ENCODE measurements at regions not wholly inside any gene's neighbourhood (a gene's known extent, or its start where the extent isn't known, plus 50 kb on each side); places are given as distances from the start of the nearest gene placed in this dataset.
A peak's percentile ranks its signal among the peaks of the same experiment; 100 is the strongest.

DNA sequence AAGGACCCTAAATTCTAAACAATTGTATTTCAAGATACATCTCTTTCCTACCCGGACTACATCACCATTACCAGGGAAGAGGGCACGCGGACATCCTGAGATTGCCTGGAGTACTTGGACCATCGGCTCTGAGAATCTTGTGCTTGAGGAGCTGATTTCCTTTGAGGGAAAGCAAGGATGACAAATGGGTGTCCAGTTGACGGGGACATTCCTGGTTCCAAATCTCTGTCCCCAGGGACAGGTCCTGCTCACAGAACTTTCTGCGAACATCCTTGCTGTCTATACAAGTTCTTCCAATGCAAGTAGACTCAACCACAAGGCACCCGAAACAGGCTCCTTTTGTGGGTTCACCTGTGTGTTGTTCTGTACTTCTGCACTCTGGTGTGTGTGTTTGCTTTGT lies 289.5 kb upstream of the MYT1L start:
- DNase-seq (ENCODE audit: low spot score), result no peak
- TF ChIP-seq, protein P1, sequence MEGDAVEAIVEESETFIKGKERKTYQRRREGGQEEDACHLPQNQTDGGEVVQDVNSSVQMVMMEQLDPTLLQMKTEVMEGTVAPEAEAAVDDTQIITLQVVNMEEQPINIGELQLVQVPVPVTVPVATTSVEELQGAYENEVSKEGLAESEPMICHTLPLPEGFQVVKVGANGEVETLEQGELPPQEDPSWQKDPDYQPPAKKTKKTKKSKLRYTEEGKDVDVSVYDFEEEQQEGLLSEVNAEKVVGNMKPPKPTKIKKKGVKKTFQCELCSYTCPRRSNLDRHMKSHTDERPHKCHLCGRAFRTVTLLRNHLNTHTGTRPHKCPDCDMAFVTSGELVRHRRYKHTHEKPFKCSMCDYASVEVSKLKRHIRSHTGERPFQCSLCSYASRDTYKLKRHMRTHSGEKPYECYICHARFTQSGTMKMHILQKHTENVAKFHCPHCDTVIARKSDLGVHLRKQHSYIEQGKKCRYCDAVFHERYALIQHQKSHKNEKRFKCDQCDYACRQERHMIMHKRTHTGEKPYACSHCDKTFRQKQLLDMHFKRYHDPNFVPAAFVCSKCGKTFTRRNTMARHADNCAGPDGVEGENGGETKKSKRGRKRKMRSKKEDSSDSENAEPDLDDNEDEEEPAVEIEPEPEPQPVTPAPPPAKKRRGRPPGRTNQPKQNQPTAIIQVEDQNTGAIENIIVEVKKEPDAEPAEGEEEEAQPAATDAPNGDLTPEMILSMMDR (IDR thresholded peaks at IDR 0.05; ENCODE audit: extremely low read depth, missing control alignments), result no peak

DNA sequence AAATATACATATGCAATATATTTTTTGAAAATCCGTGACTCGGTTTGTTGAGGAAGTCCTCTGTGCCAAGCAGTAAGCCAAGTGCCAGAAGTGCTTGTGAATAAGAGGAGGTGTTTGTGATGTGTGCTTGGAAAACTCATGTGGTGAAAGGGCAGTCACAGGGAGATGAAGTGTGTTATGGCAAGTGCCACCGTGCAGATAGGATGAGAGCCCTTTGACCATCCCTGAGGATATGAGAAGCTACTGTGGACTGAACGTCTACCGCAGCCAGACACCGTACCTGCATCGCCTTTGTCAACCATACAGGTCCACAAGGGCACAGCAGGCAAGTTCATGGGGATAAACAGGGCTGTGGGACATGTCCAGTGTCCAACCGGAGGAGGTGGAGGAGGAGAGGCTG lies 288.9 kb upstream of the MYT1L start:
- DNase-seq (ENCODE audit: low spot score), result no peak
- TF ChIP-seq, protein P1 (IDR thresholded peaks at IDR 0.05; ENCODE audit: extremely low read depth, missing control alignments), result no peak

DNA sequence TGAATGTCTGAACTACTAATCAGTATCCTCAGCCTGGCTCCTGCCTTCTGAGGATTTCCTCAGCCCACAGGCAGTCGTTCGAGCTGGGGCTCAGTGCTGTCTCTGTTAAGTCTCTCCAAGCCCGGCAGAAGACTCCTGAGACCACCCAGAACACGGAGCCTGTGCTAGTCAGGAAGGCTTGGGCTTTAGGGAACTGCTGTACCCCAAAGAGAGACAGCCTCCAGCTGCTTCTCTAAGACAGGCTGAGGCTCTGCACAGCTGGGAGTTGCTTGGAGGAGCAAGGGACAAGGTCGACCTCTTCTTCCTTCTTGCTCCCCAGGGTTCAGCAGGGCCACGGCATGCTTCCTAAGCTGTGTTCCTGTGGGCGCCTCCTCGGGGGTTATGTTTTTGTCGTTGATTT lies 283.4 kb upstream of the MYT1L start:
- TF ChIP-seq, protein P1 (IDR thresholded peaks at IDR 0.05; ENCODE audit: extremely low read depth, missing control alignments), result no peak
- no peak for DNase-seq (ENCODE audit: low spot score)

DNA sequence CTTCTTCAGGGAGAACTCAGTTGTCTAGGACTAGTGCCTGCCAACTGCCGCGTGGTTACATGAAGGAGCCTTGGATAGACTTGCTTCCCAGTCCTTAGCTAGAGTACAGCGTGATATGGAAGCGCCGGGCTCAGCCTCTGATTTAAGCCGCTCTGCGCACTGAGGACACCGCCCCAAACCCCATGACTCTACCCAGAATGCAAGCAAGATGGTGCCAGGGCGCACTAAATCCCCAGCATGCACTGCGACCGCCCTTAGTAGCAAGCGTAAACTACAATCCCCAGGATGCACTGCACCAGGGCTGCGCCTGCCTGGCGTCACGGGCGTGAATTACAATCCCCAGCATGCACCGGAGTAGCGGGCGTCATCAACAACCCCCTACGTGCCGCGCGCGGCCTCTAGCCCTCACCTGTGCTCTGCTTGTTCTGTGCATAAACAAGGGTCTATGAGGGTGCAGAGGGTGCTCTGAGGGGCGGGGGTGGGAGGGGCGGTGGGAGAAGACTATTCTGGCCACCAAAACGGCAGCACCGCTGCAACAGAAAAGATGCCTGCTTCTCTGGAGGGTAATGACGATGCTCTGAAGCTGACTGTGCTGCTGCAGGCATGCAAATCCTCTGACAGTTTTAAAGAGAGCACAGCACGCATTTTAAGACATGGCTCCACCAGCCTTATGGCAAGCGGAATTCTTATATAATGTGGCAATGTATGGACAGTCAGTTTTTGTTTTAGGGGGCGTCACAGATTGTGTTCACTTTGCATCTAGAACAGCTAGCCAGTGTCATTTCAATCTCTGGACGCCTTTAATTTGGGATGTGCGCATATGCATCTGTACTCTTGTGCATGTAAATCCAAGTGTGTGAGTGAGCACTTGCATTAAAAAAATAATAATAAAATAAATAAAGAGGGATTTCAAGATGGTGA lies 282.5 kb upstream of the MYT1L start:
- TF ChIP-seq, protein P1 (IDR thresholded peaks at IDR 0.05; ENCODE audit: extremely low read depth, missing control alignments), result no peak
- peak; percentile 79 for DNase-seq (ENCODE audit: low spot score)

DNA sequence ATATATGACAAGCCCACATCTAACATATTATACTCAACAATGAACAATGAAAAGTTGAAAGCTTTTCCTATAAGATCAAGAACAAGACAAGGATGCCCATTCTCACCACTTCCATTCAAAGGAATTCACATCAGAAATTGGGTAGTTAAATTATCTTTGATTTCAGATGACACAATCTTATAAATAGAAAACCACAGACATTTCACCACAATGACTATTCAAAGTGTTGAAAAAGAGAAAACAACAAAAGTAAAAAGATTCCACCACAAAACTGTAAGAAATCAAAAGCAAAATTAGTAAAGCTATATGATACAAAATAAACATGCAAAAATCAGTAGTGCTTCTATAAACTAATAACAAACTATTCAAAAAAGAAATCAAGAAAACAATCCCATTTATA lies 279.7 kb upstream of the MYT1L start:
- TF ChIP-seq, protein P1 (IDR thresholded peaks at IDR 0.05; ENCODE audit: extremely low read depth, missing control alignments), result no peak
- DNase-seq (ENCODE audit: low spot score), result no peak

DNA sequence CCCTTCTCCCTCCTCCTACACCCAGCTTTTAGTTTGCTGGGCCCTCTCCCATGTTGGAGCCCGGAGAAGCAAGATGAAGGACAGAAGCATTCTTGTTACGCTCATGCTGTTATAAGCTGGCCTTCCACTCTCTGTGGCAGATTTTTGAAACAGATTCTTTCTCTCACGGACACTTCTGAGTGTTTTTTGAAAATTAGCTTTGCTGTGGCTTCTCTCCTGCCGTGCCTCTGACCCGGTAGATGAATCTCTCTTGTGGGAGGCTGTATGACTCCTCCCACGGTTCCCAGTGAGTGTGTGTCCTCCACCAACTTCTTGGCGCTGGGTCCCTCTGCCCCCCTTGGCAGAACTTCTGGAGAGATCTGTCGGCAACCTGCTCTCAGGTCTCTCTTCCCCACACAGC lies 269.3 kb upstream of the MYT1L start:
- TF ChIP-seq, protein P1 (IDR thresholded peaks at IDR 0.05; ENCODE audit: extremely low read depth, missing control alignments), result no peak
- DNase-seq (ENCODE audit: low spot score), result no peak

DNA sequence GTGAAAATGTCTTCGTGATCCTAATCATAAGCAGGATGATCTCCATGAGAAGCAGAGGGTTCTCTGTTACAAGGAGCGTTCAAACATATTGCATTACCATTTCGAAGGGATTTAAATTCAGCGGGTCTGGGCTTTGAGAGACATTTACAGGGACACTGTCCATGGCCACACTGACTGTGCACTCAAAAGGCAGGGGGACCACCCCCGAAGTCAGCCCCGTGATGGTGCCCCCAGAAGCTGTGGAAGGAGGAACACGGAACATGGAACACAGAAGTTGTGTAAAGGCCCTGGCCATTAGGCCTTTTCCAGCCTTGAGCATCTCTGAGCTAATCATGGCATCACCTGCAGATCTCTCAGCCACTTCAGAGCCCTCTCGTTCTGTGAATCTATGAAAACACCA lies 268.4 kb upstream of the MYT1L start:
- DNase-seq (ENCODE audit: low spot score), result no peak
- TF ChIP-seq, protein P1 (IDR thresholded peaks at IDR 0.05; ENCODE audit: extremely low read depth, missing control alignments), result no peak
